NT2/D1 (cell line): ENCODE measurements at regions not wholly inside any gene's neighbourhood (a gene's known extent, or its start where the extent isn't known, plus 50 kb on each side); places are given as distances from the start of the nearest gene placed in this dataset.

ENCODE experiments used
- SUZ12 ChIP-seq: IDR thresholded peaks from 2 replicates; pipeline ENCODE4 v1.6.1; 2011; ENCODE audit not compliant: insufficient read length, insufficient read depth; ENCODE audit errors: extremely low read depth
- YY1 ChIP-seq: IDR thresholded peaks from 2 replicates; pipeline ENCODE4 v1.6.1; 2011; ENCODE audit not compliant: insufficient read length, insufficient read depth
- ZNF274 ChIP-seq: IDR thresholded peaks from 2 replicates; pipeline ENCODE4 v1.6.1; 2011; ENCODE audit warnings: mild to moderate bottlenecking, low read depth, low read length

GRCh38 chr2:220959391-220959802, 612.7 kb downstream of the EPHA4 start:
- no peak for TF ChIP-seq ZNF274
- no peak for TF ChIP-seq YY1
- TF ChIP-seq SUZ12, result no peak
